SJSA1 (cell line): ENCODE measurements at regions not wholly inside any gene's neighbourhood (a gene's known extent, or its start where the extent isn't known, plus 50 kb on each side); places are given as distances from the start of the nearest gene placed in this dataset.

Experiments
- DNase-seq, 2 experiments: peaks; one replicate each; pipeline ENCODE4 v3.0.0-alpha.2; 2015 to 2020; ENCODE audit warnings: low spot score in 2 of 2, low read depth in 1 of 2
- H3K27ac ChIP-seq: fragments of 250-450 bp; sonication (Bioruptor Pico); 2 replicates; pipeline ENCODE4 v1.5.1; 2020; ENCODE audit warnings: mild to moderate bottlenecking, moderate library complexity
- H3K27me3 ChIP-seq: fragments of 250-450 bp; sonication (Bioruptor Pico); replicated peaks from 2 replicates; pipeline ENCODE4 v1.5.1; 2020; ENCODE audit warnings: mild to moderate bottlenecking, moderate library complexity
- H3K36me3 ChIP-seq: fragments of 250-450 bp; sonication (Bioruptor Pico); 2 replicates; pipeline ENCODE4 v1.5.1; 2020; ENCODE audit warnings: mild to moderate bottlenecking
- H3K4me1 ChIP-seq: fragments of 250-450 bp; sonication (Bioruptor Pico); replicated peaks from 2 replicates; pipeline ENCODE4 v1.6.1; 2021; ENCODE audit warnings: mild to moderate bottlenecking
- H3K4me3 ChIP-seq: fragments of 250-450 bp; sonication (Bioruptor Pico); 2 replicates; pipeline ENCODE4 v1.5.1; 2020; ENCODE audit warnings: mild to moderate bottlenecking
- H3K9me3 ChIP-seq: fragments of 250-450 bp; sonication (Bioruptor Pico); replicated peaks from 2 replicates; pipeline ENCODE4 v1.5.1; 2020; ENCODE audit warnings: mild to moderate bottlenecking

- Histone ChIP-seq H3K4me3 (no peak overlapping the region), H3K27ac (no peak overlapping the region), H3K9me3 (no peaks in the 10 kb centered on the region), H3K4me1 (no peaks in the 10 kb centered on the region), H3K27me3 (no peaks in the 10 kb centered on the region), H3K36me3 (no peaks in the 10 kb centered on the region)
- no peak for DNase-seq
Measured at GRCh38 chr18:24817587-24818371, 357.3 kb downstream of the HRH4 start.

- H3K4me1 ChIP-seq: no peaks in the 10 kb centered on the region
- no peak overlapping the region for H3K27ac ChIP-seq
- no peaks in the 10 kb centered on the region for H3K27me3 ChIP-seq
- no peaks in the 10 kb centered on the region for H3K9me3 ChIP-seq
- DNase-seq: no peak
- no peak overlapping the region for H3K4me3 ChIP-seq
- no peaks in the 10 kb centered on the region for H3K36me3 ChIP-seq
Measured at GRCh38 chr18:24818441-24818840, 358.0 kb downstream of the HRH4 start.

- Histone ChIP-seq H3K9me3 (no peaks in the 10 kb centered on the region), H3K4me3 (no peak overlapping the region), H3K27me3 (no peaks in the 10 kb centered on the region), H3K27ac (no peak overlapping the region), H3K36me3 (no peaks in the 10 kb centered on the region), H3K4me1 (no peaks in the 10 kb centered on the region)
- no peak for DNase-seq
Measured at GRCh38 chr18:24819141-24819890, 358.9 kb downstream of the HRH4 start.

DNA sequence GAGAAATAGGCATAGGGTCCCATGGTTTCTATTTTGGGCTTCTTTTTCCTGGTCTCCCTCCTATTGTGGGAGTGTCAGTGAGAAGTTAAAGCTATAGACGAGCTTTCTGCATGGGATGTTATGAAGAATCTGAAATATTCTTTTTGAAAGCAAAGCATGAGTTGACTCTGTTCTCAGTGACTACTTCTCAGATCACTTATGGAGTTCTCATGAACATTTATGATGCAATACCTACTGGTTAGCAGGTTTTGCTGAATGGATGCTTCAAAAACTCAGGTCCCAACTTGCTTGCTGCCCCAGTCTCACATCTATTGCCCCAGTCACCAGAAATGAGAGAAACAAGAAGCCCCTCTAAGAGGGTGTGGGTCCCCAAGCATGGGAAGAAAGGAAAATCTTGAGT lies 365.0 kb downstream of the HRH4 start:
- no peaks in the 10 kb centered on the region for H3K27me3 ChIP-seq
- no peak overlapping the region for H3K27ac ChIP-seq
- no peaks in the 10 kb centered on the region for H3K9me3 ChIP-seq
- H3K4me3 ChIP-seq: no peak overlapping the region
- no peak for DNase-seq
- no peaks in the 10 kb centered on the region for H3K4me1 ChIP-seq
- H3K36me3 ChIP-seq: no peaks in the 10 kb centered on the region

GRCh38 chr18:24826605-24827004 lies 366.2 kb downstream of the HRH4 start:
- Histone ChIP-seq H3K4me3 (no peak overlapping the region), H3K4me1 (no peaks in the 10 kb centered on the region), H3K36me3 (no peaks in the 10 kb centered on the region), H3K27me3 (no peaks in the 10 kb centered on the region), H3K9me3 (no peaks in the 10 kb centered on the region), H3K27ac (no peak overlapping the region)
- no peak for DNase-seq

GRCh38 chr18:24827501-24827900 lies 367.1 kb downstream of the HRH4 start:
- H3K36me3 ChIP-seq: no peaks in the 10 kb centered on the region
- H3K4me3 ChIP-seq: no peak overlapping the region
- no peaks in the 10 kb centered on the region for H3K27me3 ChIP-seq
- no peaks in the 10 kb centered on the region for H3K9me3 ChIP-seq
- H3K27ac ChIP-seq: no peak overlapping the region
- DNase-seq: no peak
- no peaks in the 10 kb centered on the region for H3K4me1 ChIP-seq

DNA sequence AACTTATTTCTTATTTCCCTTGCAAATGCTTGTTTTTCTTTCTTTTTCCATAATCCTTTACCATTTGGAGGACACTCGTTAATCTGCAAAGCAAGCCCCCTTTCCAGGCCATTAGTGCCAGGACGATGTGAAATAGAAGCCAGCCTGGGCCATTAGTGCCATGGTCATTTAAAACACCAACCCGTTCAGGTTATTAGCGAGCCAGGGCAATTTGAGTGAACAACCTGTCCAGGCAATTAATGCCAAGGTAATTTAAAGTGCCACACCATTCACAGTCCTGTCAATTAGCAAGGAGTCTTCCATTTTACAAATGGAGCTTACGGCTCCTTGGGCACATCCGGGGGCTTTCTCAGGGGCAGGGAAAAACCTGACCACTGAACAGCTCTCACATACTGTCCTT lies 370.6 kb downstream of the HRH4 start:
- no peak overlapping the region for H3K27ac ChIP-seq
- no peaks in the 10 kb centered on the region for H3K9me3 ChIP-seq
- H3K27me3 ChIP-seq: no peaks in the 10 kb centered on the region
- H3K4me1 ChIP-seq: no peaks in the 10 kb centered on the region
- H3K4me3 ChIP-seq: no peak overlapping the region
- H3K36me3 ChIP-seq: no peaks in the 10 kb centered on the region
- DNase-seq: no peak

- no peak overlapping the region for H3K27ac ChIP-seq
- H3K27me3 ChIP-seq: no peaks in the 10 kb centered on the region
Measured at GRCh38 chr18:24831871-24832665, 371.6 kb downstream of the HRH4 start.

DNA sequence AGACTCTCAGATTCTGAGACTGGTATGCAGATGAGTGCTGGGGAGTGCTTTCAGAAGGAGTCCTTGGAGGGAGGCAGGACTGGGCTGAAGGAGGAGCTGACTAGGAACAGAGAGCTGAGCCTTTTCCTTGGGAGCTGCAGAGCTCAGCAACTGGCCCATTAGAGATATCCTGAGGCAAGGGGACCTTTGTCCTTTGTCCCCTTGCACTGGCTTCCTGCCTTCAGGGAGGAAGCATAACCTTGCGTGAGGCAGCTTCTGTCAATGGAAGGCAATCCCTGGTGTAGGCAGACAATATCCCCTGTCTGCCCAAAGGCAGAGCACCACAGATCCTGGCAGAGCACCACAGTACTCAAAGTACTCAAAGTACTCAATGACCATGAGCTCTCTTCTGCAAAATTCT lies 375.3 kb downstream of the HRH4 start:
- no peak for DNase-seq
- Histone ChIP-seq H3K27me3 (no peaks in the 10 kb centered on the region), H3K4me1 (no peaks in the 10 kb centered on the region), H3K27ac (no peak overlapping the region), H3K4me3 (no peak overlapping the region), H3K36me3 (no peaks in the 10 kb centered on the region), H3K9me3 (no peaks in the 10 kb centered on the region)

More at GRCh38 chr18:24831871-24832665, 371.6 kb downstream of the HRH4 start:
- Histone ChIP-seq H3K4me1 (no peaks in the 10 kb centered on the region), H3K36me3 (no peaks in the 10 kb centered on the region), H3K9me3 (no peaks in the 10 kb centered on the region), H3K4me3 (no peak overlapping the region)
- no peak for DNase-seq

DNA sequence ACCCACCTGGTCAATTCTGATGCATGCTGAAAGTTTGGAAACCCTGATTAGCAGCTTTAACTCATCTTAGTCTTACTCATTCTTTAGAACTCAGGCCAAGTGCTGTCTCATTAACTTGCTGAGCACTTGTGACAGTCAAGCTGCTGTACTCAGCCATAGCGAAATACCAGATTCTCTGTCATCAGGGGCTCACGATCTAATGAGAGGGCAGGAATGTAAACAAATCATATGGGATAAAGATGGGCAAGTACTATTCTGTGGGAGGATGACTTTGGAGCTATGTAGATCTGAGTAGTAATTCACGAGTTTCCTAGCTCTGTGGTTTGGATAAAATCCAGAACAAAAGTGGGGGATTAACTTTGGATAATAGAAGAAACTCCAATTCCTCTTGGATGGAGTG lies 376.6 kb downstream of the HRH4 start:
- no peaks in the 10 kb centered on the region for H3K4me1 ChIP-seq
- H3K27ac ChIP-seq: no peak overlapping the region
- no peaks in the 10 kb centered on the region for H3K27me3 ChIP-seq
- DNase-seq: no peak
- H3K9me3 ChIP-seq: no peaks in the 10 kb centered on the region
- no peak overlapping the region for H3K4me3 ChIP-seq
- no peaks in the 10 kb centered on the region for H3K36me3 ChIP-seq

- no peak overlapping the region for H3K27ac ChIP-seq
- DNase-seq: no peak
- no peaks in the 10 kb centered on the region for H3K27me3 ChIP-seq
- no peak overlapping the region for H3K4me3 ChIP-seq
- no peaks in the 10 kb centered on the region for H3K9me3 ChIP-seq
- no peaks in the 10 kb centered on the region for H3K4me1 ChIP-seq
- H3K36me3 ChIP-seq: no peaks in the 10 kb centered on the region
Measured at GRCh38 chr18:24840051-24840450, 379.6 kb downstream of the HRH4 start.

GRCh38 chr18:24840640-24841039 lies 380.2 kb downstream of the HRH4 start:
- Histone ChIP-seq H3K9me3 (no peaks in the 10 kb centered on the region), H3K27ac (no peak overlapping the region), H3K4me1 (no peaks in the 10 kb centered on the region), H3K27me3 (no peaks in the 10 kb centered on the region), H3K4me3 (no peak overlapping the region), H3K36me3 (no peaks in the 10 kb centered on the region)
- no peak for DNase-seq

GRCh38 chr18:24841536-24841935 lies 381.1 kb downstream of the HRH4 start:
- Histone ChIP-seq H3K27ac (no peak overlapping the region), H3K27me3 (no peaks in the 10 kb centered on the region), H3K9me3 (no peaks in the 10 kb centered on the region), H3K36me3 (no peaks in the 10 kb centered on the region), H3K4me1 (no peaks in the 10 kb centered on the region), H3K4me3 (no peak overlapping the region)
- no peak for DNase-seq

- Histone ChIP-seq H3K27me3 (no peaks in the 10 kb centered on the region), H3K9me3 (no peaks in the 10 kb centered on the region), H3K4me1 (no peaks in the 10 kb centered on the region), H3K27ac (no peak overlapping the region), H3K4me3 (no peak overlapping the region), H3K36me3 (no peaks in the 10 kb centered on the region)
- DNase-seq: no peak
Measured at GRCh38 chr18:24843123-24843522, 382.7 kb downstream of the HRH4 start.
